Activated CD4-positive, alpha-beta T cell treated with anti-CD3 and anti-CD28 coated beads, Interleukin-2, amount 50 U/mL, for 16 hours (primary cell): ENCODE measurements at regions not wholly inside any gene's neighbourhood (a gene's known extent, or its start where the extent isn't known, plus 50 kb on each side); places are given as distances from the start of the nearest gene placed in this dataset.

ENCODE experiments used
- DNase-seq: peaks from one replicate; pipeline ENCODE4 v3.0.0-alpha.2; 2020

DNA sequence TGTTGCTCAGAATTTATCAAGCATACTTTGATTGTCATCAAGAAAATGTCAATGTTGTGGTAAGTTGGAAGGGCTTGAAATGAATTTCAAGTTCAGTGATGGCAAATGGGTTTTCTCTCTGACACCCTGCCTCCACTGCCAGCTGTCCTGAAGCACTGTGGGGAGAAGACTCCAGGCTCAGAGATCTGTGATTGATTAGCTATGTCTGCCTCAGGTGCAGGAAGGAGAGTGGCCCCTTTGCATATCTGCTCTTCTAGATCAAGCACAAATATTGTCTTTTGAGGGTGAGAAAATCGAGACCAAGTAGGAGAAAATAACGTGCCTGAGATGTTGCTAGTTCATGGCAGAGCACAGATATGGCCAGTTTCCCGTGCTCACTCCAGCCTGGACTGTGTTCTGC is 178.8 kb upstream of the GLI2 start:
- no peak for DNase-seq

DNA sequence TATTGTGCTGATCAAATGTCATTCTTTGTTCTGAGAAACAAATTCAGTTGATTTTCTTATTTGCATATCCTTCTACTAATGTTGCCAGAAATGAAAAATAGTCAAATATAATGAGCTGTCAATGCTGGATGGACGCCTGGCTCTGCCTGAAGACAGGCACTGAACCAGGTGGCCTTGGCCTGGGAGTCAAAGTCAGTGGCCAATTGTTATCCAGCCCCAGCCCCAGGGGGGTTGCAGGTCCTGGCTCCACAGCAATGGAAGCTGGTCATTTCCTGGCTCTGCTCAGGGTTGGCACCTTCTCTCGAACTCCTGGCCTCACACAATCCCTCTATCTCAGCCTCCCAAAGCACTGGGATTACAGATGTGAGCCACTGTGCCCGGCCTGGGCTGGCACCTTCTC is 176.8 kb upstream of the GLI2 start:
- DNase-seq = no peak

DNA sequence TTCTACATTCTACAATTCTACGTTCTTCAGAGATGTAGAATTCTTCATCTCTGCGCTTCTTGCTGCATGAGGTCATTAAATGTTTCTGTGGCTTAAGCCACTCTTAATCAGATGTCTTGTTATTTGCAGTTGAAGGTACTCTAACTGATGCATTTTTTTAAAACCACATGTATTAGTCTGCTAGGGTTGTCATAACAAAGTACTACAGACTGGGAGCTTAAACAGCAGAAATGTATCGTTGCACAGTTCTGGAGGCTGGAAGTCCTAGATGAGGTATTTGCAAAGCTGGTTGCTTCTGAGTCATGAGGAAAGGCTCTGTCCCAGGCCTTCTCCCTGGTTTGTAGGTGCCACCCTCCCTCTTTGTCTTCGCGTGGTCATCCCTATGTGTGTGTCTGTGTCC is 176.3 kb upstream of the GLI2 start:
- DNase-seq = no peak

DNA sequence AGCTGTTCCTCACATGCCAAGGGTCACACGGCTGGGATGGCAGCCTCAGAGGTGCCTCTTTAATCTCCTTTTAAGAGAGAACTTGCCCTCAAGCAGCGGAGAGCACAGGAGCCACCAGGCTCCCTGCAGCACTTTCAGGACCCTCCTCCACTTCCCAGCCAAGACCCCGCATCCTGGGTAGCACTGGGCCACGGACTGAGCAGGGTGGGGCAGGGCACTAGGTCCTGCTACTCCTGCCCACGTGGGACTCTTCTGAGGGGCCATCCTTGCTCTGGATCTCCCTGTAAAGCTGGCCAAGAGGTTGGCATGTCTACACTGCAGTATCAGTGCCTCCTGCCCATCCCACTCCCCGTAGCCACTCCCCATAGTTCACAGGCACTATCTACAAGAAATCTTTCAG is 175.3 kb upstream of the GLI2 start:
- DNase-seq = no peak

DNA sequence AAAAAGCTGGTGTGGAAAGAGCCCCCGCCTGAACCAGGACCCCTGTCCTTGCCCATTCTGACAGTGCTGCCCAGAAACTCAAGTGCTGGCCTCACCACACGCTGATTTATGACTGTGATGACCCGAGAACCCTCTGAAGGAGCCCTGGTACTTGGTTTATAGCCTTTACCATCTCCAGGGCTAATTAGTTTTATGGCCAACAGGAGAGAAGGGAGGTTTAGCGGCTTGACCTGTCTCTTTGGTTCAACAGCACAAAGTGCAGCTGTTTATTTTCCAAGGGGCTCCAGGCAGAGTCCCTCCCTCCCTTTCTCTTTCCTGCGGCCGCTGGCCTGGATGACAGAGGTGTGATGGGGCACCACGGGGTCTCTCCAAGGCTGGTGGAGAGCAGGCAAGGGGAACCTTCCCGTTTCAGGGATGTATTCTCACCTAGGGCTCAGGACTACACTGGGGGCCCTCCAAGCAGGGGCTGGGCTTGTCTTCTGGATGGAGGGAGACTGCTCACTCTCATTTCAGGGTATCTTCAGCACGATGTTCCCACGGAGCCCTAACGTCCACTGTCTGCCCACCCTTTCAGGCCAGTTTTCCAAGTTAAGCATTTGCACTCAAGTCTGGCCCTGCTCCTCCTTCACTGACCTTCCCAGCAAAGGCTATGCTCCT is 174.2 kb upstream of the GLI2 start:
- DNase-seq = no peak

DNA sequence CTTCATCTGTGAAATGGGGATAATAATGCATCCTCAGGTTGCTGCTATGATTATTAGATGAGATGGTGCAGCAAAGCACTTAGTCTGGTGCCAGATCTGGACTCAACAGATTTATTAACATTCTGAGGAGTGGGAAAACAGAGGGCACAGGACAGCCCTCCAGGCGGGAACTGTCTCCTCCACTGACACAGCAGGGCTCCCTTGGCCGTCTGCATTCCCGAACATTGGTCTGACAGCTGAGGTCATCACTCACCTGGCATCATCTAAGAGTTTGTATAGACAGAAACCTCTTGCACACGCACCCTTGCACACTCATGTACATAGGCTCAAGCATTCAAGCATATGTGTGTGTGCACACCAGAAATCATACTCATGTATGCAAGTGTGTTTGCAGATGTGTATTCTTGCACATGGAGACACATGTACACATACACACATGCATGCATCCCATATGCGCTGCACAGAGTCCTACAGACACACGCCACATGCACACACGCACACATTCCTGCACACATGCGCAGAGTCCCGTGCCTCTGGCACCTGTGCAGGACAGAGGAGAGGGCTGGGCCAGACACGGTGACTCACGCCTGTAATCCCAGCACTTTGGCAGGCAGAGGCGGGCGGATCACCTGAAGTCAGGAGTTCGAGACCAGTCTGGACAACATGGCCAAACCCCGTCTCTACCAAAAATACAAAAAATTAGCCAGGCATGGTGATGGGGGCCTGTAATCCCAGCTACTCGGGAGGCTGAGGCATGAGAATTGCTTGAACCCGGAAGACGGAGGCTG is 173.3 kb upstream of the GLI2 start:
- no peak for DNase-seq

DNA sequence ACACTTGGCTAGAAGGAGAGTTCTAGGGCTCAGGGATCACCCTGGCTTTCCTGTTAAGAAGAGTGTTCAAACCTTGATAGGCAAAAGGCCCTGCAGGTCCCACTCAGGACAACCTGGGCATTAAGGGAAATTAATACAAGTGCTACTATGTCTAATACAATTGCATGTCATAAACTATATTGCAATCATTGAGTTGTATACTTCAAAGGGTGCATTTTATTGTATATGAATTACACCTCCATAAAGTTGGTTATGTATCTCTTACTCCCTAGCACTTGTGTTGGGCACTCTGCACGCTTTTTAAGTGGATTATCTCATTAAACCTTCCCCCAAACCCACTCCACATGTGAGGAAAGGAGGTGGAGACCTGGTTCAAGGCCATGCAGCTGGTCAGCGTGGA is 172.1 kb upstream of the GLI2 start:
- no peak for DNase-seq

DNA sequence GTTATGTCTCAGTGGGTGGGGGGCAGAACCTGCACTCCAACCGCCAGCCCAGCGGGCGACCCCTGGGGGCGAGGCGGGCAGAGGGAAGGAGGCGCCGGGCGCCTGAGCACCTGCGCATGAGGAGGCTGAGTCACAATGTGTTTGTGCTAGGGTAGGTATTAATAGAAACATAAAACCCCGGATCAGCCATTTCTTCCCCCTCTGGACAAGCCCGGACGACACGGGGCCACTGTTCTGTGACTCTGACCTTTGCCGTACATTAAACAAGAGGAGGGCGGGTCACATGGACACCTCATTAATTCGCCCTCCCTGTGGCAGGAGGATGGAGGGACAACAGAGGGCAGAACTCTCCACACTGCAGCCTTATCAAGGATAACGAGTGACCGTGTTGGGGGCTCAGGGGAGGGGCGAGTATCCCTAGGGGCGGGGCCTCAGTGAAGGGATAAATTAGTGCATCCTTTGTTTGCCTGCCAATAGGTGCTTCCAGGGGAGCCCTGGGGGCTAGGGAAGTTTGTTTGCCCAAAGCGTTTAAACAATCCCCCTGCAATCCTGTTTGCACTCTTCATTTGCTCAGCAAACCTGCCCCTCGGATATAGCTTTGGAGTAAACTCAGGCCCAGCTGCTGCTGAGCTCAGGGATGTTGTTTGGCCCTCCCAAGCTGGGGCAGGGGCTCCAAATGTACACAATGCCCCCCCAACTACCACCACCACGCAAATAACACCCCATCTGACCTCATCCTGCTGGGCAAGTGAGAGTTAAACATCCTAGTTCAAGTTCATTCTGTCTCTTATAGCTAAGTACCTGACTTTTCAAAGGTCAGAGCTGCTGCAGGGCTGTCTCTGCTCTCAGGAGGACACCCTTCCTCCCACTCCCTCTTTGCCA is 171.2 kb upstream of the GLI2 start:
- no peak for DNase-seq

DNA sequence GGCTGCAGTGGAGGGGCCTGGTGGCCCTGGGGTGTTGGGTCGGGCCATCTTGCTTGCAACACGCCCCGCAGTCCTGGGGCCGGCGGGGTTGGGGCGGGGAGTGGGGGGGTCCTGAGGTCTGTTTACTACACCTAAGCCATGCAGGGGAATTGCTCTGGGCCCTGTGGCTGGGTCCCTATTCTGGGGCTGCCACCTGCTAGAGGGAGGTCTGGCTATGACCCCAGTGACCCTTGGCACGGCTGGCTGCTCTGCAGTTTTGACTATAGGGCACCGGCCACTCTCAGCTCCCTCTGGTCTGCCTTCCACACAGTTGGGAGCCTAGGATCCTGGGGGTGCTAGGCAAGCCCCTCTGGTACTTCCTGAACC is 170.6 kb upstream of the GLI2 start:
- no peak for DNase-seq

DNA sequence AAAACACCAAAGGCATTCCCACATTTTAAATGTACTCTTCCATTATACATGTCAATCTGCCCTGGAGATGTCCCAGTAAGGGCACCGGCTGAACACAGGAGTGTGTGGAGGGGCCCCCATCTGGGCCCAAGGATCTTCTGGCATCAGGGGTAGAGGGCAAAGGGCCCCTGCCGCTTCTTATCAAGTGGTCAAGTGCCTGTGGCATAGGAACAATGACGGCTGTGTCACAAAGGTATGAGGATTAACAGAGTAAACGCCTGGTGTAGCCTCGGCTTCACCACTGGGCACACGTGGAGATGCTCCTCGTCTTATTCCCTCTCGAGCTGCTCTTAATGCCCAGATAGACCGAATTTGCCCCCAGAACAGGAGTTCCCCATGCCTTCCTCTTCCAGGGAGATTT is 169.7 kb upstream of the GLI2 start:
- DNase-seq = no peak

DNA sequence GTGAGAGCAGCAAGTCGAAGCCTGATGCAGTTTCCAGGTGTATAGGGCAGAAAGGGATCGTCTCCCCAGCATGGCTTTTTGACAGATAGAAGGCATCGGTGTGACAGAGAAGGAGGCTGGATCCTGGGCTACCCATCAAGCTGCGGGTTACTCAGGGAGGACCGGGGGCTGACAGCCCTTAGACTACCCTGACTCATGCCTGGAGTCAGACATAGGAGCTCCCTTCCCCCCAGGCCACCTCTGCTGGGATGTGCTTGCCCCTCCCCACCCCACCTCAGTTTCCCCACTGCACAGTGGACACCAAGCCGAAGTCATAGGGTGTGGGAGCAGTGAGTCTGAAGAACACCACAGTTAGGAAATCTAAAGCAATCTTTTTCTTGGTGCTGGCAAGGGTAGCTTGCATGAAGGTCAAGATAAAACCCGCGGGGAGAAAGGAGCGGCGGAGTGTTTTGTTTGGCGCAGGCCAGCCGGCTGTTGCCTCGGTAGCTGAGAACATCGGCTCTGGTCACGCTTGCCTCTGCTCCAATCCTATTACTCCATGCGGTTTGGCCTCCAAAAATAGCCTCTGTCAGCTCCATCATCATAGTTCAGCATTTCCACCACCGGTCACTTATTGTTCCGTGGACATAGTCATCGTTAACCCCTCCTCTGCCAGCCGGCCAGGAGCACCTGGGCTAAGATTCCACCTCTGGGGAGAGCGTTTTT is 169.2 kb upstream of the GLI2 start:
- no peak for DNase-seq

DNA sequence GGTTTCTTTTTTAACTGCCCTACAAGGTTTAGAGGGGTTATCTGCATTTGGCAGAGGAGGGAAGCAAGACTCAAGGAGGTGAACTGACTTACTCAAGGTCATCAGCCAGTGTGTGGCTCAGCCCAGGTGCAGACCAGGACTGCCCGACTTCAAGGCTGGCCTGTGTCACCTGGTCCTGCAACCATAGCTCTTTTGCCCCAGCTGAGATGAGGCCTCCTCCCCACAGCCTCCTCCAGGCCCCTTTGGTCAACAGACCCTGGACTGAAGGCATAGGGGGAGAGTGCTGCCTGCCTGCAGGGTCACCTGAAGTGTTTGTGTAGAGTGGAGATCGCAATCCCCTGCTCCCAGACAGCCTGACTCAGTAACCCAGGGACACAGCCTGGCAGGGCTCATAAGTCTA is 168.5 kb upstream of the GLI2 start:
- no peak for DNase-seq

DNA sequence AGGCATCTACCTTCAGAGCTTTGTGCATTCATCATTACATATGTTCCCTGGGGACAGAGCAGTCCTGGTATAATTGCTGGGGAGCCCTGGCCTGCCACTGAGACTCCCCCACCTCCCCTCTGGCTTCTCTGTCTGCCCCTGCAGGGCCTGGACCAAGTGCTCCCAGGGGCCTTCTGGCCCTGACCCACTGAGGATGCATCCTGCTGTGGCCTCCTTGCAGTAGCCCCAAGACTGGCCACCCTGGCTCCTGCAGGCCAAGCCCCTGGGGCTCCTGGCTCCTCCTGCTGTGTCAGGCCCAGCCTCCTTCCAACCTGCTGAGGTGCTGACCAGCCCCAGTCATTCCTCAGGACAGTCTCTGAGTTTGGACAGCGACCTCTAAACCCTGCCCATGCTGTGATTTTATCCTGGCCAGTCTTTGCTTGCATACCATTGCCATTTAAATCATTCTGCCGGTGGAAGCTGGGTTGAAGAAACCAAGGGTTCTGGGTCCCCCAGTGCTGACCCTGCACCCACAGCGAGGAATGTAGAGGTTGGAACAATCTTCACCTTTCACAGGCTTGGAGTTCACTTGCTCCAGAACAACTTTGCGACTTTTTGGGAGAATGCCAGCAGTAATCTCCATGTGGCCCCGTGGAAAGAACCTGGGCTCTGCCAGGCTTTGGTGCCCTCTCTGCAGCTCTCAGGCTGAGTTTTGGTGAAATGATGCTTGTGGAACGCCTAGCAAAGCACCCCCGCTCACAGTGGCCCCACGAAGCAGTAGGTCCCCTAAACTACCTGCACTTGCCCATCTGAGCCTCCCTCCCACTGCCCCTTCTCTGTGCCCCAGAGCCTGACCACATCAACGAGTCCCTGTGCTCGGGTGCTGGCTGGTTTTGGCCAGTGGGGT is 167.3 kb upstream of the GLI2 start:
- DNase-seq = no peak

DNA sequence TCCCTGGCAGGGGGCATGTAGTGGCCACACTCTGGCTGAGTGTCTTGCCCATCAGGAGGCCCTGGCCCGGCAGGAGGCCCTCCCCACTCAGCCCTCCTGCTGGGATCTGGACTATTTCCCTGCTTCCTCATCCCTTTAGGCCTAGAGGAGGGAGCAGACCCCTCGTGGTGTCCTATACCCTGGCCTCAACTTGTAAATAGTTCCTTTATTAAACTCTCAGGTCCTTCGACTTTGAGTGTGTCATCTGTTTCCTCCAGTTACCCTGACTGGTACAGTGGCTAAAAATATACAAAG is 166.7 kb upstream of the GLI2 start:
- no peak for DNase-seq

DNA sequence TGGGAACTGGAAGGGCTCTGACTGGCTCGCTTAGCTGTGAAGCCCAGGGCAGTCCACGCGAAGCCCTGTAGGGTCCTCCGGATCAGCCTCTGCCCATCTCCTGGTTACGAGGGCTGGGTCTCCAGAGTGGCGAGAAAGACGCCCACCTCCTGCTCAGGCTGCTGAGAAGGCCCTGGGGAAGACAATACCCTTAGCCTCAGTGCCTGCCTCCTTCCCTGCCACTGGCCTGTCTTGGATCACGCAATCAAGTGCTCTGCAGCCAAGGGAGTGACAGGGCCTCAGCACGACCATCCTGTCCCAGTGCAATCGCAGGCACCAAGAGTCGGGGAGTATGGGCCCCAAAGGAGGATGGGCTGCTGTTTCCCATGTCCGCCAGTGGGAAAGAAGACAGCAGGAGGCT is 165.7 kb upstream of the GLI2 start:
- DNase-seq = no peak

DNA sequence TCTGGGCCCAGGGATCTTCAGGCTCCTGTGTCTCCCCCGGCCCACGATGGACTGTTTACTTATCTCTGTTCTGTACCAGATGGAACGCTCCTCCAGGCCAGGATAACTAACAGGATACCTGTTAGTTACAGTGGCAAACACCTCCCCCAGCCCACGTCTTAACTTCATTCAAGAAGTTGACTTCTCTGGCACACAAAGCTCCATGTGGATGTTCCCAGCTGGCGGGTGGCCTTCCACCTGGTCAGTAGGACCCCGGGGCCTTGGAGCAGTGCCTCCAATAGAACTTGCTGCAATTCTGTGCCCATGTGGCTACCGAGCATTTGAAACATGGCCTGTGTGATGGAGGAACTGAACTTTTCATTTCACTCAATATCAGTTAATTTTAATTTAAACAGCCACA is 165.1 kb upstream of the GLI2 start:
- no peak for DNase-seq

DNA sequence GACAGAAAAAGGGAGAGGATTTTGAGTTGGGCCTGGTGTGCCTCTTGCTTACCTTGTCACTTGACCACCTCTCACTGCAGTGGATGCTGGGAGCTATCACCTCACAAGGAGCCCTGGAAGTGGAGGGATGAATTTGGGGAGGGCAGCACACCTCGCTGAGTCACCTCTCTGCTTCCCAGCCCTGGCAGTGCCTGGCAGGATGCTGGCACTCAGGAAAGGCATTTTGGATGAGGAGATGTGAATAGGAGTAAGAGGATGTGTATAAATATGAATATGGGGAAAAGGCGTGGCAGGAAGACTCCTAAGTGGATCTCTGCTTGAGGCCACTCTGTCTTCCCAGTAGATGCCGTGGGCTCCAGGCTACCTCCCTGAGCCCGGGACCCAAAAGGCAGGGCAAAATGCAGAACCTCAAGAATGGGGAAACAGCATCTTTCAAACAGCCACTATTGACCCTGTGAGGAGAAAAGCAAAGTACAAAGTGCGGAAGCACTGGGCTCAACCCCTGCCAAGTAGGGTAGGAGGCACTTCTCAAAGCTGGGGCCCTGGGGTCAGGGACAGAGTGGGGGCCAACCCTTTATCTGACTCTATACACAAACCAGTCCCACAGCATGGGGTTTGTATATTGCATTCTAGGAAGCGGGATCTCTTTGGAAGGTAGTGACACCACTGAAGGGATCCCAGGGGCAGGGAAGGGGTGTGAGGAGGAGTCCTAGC is 164.5 kb upstream of the GLI2 start:
- no peak for DNase-seq

DNA sequence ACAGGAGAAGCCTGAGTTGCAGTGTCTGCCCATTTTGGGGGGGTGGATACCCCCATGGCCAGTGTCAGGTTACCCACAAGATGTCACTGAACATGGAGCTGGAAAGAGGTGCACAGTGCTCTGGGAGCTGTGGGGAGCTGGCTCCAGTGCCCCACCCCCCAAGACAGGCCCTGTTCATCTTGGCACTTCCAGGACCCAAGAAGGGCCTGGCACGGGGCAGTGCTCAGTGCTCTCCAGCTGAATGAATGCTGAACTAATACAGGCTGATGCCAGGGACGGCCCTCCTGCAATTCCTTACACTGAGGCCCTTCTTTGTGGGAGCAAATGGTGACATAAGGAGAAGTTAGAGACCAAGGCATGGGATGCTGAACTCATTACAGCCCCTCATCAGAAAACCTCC is 163.4 kb upstream of the GLI2 start:
- no peak for DNase-seq

DNA sequence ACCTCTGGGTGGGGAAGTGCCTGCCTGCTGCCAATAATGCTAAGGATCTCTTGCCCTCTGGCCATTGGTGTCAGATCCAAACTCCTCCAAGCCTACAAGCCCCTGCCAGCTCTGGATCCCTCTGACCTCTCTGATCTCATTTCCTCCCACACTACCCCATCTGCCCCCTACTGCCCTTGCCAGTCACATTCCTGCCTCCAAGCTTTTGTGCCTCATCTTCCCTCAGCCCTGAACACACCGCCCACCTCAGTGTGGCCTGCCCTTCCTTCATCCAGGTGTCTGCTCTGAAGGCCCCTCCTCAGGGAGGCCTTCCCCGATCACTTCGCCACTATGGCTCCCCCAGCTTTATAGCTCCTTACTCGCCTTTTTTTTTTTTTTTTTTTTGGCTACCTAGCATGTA is 161.0 kb upstream of the GLI2 start:
- DNase-seq = no peak

DNA sequence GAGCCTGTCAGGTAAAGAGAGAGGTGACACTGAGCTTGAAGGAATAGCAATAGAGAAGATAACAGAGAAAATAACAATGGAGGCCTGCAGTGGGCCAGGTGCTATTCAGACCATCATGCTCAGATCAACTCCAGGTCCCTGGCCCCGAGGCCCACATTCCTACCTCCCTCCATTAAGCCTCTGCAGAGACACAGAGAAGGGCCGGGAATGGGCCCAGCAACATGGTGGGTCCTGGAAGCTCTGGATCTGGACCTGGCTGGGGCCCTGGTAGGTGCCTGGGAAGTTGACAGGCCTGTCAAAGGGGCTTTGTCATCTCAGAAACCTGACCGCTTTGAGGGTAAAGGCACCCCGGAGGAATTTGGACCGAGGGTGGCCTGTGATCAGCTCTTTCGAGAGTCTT is 159.7 kb upstream of the GLI2 start:
- no peak for DNase-seq

DNA sequence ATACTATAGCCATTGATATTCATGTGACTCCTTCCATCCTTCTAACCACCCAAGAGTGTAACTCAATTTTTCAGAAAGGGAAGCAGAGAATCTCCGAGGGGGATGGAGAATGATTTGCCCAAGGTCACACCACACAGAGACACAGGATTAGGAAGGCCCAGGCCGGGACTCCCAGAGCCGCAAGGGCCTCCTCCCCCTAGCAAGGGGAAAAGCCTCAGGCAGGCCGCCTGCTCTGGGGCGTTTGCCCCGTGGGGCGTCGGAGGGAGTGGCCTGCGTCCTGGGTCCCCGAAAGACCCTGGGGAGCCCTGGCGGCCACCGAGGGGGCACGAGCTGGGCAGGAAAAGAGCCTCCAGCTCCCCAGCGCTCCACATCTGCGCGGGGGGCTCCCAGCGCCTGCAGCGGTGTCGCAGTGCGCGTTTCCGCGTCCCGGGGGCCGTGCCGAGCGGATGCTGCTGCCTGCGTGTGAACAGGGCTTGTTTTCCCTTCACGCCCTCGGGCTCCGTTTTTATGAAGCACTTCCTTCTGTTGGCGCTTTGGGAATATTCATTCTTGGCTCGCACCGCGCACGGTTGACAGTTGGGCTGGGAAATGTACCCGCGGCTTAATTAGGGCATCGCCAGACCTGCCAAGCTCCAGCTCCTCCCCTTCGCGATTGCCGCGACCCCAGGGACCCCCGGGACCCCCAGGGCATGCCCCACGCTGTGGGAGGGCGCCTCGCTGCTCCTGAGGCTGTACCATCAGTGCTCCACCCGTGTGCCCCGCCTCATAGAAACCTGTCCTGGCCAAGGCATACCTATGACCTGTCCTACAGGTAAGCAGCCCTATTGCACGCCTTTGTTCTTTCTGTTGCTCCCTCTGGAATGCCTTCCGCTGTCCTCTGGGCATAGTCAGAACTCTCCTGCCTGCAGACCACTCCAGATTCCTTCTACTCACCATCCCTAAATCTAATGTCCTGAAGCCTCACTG is 158.9 kb upstream of the GLI2 start:
- DNase-seq = no peak
